ENCODE measurements at regions not wholly inside any gene's neighbourhood (a gene's known extent, or its start where the extent isn't known, plus 50 kb on each side); places are given as distances from the start of the nearest gene placed in this dataset.

DNA sequence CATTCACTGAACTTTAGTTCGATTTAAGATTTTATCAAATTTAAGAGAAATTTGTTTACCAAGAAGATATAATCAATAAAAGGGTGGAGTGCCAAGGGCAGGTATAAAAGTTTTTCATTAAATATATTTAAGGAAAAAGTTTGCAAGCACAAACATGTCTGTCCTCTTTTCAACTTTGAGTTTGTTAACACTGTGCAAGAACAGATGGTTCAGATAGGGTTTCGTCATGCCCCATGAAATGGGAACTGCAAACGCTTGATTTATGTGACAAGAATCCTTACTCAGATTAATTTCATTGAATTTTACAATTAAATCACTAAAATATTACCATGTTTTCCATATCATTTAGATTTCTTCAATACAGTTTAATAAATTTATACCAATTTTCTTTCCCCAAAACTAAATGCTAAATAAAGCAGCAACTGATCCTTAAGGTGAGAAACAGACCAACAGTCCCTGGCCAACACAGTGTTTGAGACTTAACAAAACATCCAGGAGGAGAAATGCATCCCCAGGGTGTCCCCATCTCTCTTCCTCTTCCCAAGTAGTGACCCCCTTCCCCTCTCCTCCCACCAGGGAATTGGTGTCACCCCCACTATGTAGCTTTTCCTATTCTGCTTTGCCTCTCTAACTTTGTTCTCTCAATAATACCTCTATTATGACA, 292.9 kb downstream of the LTN1 start:
- Histone ChIP-seq H3K9me2 (ENCODE audit: insufficient read depth) (no peaks in the 10 kb centered on the region), H3K4me1 (ENCODE audit: insufficient read depth) (0 out of 2 replicates have a peak, but pooled peaks cover 6% of the 10 kb centered on the region), H3K27ac (no peak overlapping the region), H4K20me1 (ENCODE audit: insufficient read depth) (no peaks in the 10 kb centered on the region), H3K9me3 (ENCODE audit: low read depth) (no peaks in the 10 kb centered on the region), H3K9ac (no peak overlapping the region), H3K27me3 (replicated peaks; ENCODE audit: insufficient read depth) (no peaks in the 10 kb centered on the region), H3K36me3 (ENCODE audit: low read depth) (no peaks in the 10 kb centered on the region), H3F3A (ENCODE audit: insufficient read depth) (no peaks in the 10 kb centered on the region), H2AFZ (no peak overlapping the region), H3K79me2 (ENCODE audit: insufficient read depth) (no peaks in the 10 kb centered on the region), H3K4me3 (no peak overlapping the region), H3K4me2 (ENCODE audit: unreplicated experiment) (no peak overlapping the region)
- DNase-seq = no peak
- TF ChIP-seq EZH2 (IDR thresholded peaks at IDR 0.05; ENCODE audit: insufficient read depth, poor library complexity, severe bottlenecking) (no peak), EZH2phosphoT487 (IDR thresholded peaks at IDR 0.05; ENCODE audit: insufficient read depth, low read depth) (no peak)
- 96 to 98% methylated on average over 3 of the region's 3 CpGs for WGBS, 2 experiments (ENCODE audit: low coverage in 1 of 2, low lambda C conversion rate in 2 of 2, missing lambda C conversion rate in 2 of 2)
- in situ Hi-C loops (cut with MboI) = no loop called here

DNA sequence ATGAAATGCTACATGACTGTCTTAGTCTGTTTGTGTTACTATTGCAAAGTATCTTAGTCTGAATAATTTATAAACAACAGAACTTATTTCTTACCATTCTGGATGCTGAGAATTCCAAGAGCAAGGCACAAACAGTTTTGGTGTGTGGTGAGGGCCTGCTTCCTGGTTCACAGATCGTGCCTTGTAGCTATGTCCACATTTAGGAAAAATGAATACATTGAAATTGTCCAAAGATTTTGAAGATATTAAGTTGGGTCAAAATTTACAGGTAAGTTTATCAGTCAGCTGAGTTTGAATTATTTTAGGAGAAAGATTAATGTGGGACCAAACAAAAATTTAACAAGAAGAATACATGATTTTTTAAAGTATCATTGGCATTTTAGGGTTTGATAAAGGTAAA, 293.5 kb downstream of the LTN1 start:
- no peak overlapping the region for H3K27ac ChIP-seq
- H2AFZ ChIP-seq = no peak overlapping the region
- H3K4me2 ChIP-seq (ENCODE audit: unreplicated experiment) = no peak overlapping the region
- H3K9me3 ChIP-seq (ENCODE audit: low read depth) = no peaks in the 10 kb centered on the region
- H3K27me3 ChIP-seq (replicated peaks; ENCODE audit: insufficient read depth) = no peaks in the 10 kb centered on the region
- TF ChIP-seq EZH2phosphoT487 (IDR thresholded peaks at IDR 0.05; ENCODE audit: insufficient read depth, low read depth) (no peak), EZH2 (IDR thresholded peaks at IDR 0.05; ENCODE audit: insufficient read depth, poor library complexity, severe bottlenecking) (no peak)
- no peaks in the 10 kb centered on the region for H3F3A ChIP-seq (ENCODE audit: insufficient read depth)
- DNase-seq = no peak
- in situ Hi-C loops (cut with MboI) = no loop called here
- H3K36me3 ChIP-seq (ENCODE audit: low read depth) = no peaks in the 10 kb centered on the region
- H3K9me2 ChIP-seq (ENCODE audit: insufficient read depth) = no peaks in the 10 kb centered on the region
- no peaks in the 10 kb centered on the region for H4K20me1 ChIP-seq (ENCODE audit: insufficient read depth)
- WGBS, 2 experiments (ENCODE audit: low coverage in 1 of 2, low lambda C conversion rate in 2 of 2, missing lambda C conversion rate in 2 of 2) = 59 to 64% methylated on average over 1 of the region's 1 CpG
- no peak overlapping the region for H3K4me3 ChIP-seq
- H3K79me2 ChIP-seq (ENCODE audit: insufficient read depth) = no peaks in the 10 kb centered on the region
- no peak overlapping the region for H3K9ac ChIP-seq
- H3K4me1 ChIP-seq (ENCODE audit: insufficient read depth) = 0 out of 2 replicates have a peak, but pooled peaks cover 6% of the 10 kb centered on the region

DNA sequence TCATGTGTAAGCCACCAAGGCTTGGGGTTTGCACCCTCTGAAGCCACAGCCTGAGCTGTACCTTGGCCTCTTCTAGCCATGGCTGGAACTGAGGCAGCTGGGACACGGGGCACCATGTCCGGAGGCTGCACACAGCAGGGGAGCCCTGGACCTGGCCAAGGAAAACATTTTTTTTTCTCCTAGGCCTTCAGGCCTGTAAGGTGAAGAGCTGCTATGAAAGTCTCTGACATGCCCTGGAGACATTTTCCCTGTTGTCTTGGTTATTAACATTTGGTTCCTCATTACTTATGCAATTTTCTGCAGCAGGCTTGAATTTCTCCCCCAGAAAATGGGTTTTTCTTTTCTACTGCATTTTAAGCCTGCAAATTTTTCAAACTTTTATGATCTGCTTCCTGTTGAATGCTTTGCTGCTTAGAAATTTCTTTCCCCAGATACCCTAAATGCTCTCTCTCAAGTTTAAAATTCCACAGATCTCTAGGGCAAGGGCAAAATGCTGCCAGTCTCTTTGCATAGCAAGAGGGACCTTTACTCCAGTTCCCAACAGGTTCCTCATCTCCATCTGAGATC, 295.8 kb downstream of the LTN1 start:
- Histone ChIP-seq H3K4me2 (ENCODE audit: unreplicated experiment) (no peak overlapping the region), H3K4me1 (ENCODE audit: insufficient read depth) (no peaks in the 10 kb centered on the region), H4K20me1 (ENCODE audit: insufficient read depth) (no peaks in the 10 kb centered on the region), H3K36me3 (ENCODE audit: low read depth) (no peaks in the 10 kb centered on the region), H2AFZ (no peak overlapping the region), H3K79me2 (ENCODE audit: insufficient read depth) (no peaks in the 10 kb centered on the region), H3K4me3 (no peak overlapping the region), H3K9ac (no peak overlapping the region), H3F3A (ENCODE audit: insufficient read depth) (no peaks in the 10 kb centered on the region), H3K9me2 (ENCODE audit: insufficient read depth) (no peaks in the 10 kb centered on the region), H3K27ac (no peak overlapping the region), H3K9me3 (ENCODE audit: low read depth) (no peaks in the 10 kb centered on the region), H3K27me3 (replicated peaks; ENCODE audit: insufficient read depth) (no peaks in the 10 kb centered on the region)
- in situ Hi-C loops (cut with MboI) = no loop called here
- no peak for TF ChIP-seq EZH2phosphoT487 (IDR thresholded peaks at IDR 0.05; ENCODE audit: insufficient read depth, low read depth)
- no peak for TF ChIP-seq EZH2 (IDR thresholded peaks at IDR 0.05; ENCODE audit: insufficient read depth, poor library complexity, severe bottlenecking)
- 62 to 74% methylated on average over 2 of the region's 2 CpGs for WGBS, 2 experiments (ENCODE audit: low coverage in 1 of 2, low lambda C conversion rate in 2 of 2, missing lambda C conversion rate in 2 of 2)
- DNase-seq = no peak

DNA sequence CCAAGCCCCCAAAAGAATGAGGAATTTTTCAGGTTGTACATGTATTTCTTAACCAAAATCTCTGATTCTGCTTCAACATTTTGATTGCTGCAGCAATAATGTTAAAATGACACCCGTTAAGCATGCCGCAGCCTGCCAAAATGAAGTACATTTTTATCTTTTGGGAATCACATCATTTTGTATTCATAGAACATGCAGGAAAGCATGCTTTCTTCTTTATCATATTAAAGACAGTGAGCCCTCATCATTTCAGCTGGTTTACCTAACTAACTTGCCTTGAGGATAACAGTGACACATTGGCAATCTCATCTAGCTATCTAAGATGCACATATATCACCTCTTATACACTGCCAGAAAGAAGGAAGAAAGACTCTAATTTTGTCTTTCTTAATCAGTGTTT, 299.2 kb downstream of the LTN1 start:
- DNase-seq = no peak
- no peaks in the 10 kb centered on the region for H3K36me3 ChIP-seq (ENCODE audit: low read depth)
- no peaks in the 10 kb centered on the region for H3K79me2 ChIP-seq (ENCODE audit: insufficient read depth)
- H3K4me1 ChIP-seq (ENCODE audit: insufficient read depth) = no peaks in the 10 kb centered on the region
- no peaks in the 10 kb centered on the region for H3K9me2 ChIP-seq (ENCODE audit: insufficient read depth)
- in situ Hi-C loops (cut with MboI) = no loop called here
- TF ChIP-seq EZH2 (IDR thresholded peaks at IDR 0.05; ENCODE audit: insufficient read depth, poor library complexity, severe bottlenecking) (no peak), EZH2phosphoT487 (IDR thresholded peaks at IDR 0.05; ENCODE audit: insufficient read depth, low read depth) (no peak)
- no peak overlapping the region for H3K27ac ChIP-seq
- no peak overlapping the region for H3K9ac ChIP-seq
- no peaks in the 10 kb centered on the region for H3F3A ChIP-seq (ENCODE audit: insufficient read depth)
- WGBS, 2 experiments (ENCODE audit: low coverage in 1 of 2, low lambda C conversion rate in 2 of 2, missing lambda C conversion rate in 2 of 2) = 88 to 89% methylated on average over 2 of the region's 2 CpGs
- no peak overlapping the region for H2AFZ ChIP-seq
- H3K4me2 ChIP-seq (ENCODE audit: unreplicated experiment) = no peak overlapping the region
- H3K4me3 ChIP-seq = no peak overlapping the region
- no peaks in the 10 kb centered on the region for H3K27me3 ChIP-seq (replicated peaks; ENCODE audit: insufficient read depth)
- H4K20me1 ChIP-seq (ENCODE audit: insufficient read depth) = no peaks in the 10 kb centered on the region
- H3K9me3 ChIP-seq (ENCODE audit: low read depth) = no peaks in the 10 kb centered on the region

Data from GM23248 (cell line).